AG04449 (cell line): ENCODE measurements at regions not wholly inside any gene's neighbourhood (a gene's known extent, or its start where the extent isn't known, plus 50 kb on each side); places are given as distances from the start of the nearest gene placed in this dataset.

Experiments used
- CTCF ChIA-PET: fragments of 350-600 bp; formaldehyde crosslinking; extraction: SDS; loops from one replicate; lab custom pipeline; 2021; ENCODE audit warnings: antibody characterized with exemption; lab: Yijun Ruan, JAX
- POLR2A ChIA-PET: fragments of 400-600, 350-600 bp; formaldehyde crosslinking; extraction: SDS; loops from one replicate; lab custom pipeline; 2020; ENCODE audit warnings: antibody characterized with exemption, inconsistent platforms; lab: Yijun Ruan, JAX
- DNase-seq: peaks from one replicate; pipeline ENCODE4 v3.0.0-alpha.2; 2010; ENCODE audit warnings: low read depth, low spot score
- H3K4me3 ChIP-seq: 2 replicates; pipeline ENCODE4 v1.5.1; 2011; ENCODE audit warnings: low read depth, mild to moderate bottlenecking, control low read depth, low read length
- TF ChIP-seq, protein P1 (sequence below): IDR thresholded peaks from one replicate; pipeline ENCODE4 v1.5.1; 2011; ENCODE audit warnings: mild to moderate bottlenecking, moderate library complexity, low read length, control low read depth, inconsistent platforms; ENCODE audit not compliant: insufficient read depth; ENCODE audit errors: missing control alignments

GRCh38 chr6:168369786-168370185, 50.2 kb upstream of the DACT2 start:
- H3K4me3 ChIP-seq, result no peak overlapping the region
- POLR2A ChIA-PET, result no interaction called here
- no peak for DNase-seq
- CTCF ChIA-PET, result no interaction called here
- TF ChIP-seq, protein P1, sequence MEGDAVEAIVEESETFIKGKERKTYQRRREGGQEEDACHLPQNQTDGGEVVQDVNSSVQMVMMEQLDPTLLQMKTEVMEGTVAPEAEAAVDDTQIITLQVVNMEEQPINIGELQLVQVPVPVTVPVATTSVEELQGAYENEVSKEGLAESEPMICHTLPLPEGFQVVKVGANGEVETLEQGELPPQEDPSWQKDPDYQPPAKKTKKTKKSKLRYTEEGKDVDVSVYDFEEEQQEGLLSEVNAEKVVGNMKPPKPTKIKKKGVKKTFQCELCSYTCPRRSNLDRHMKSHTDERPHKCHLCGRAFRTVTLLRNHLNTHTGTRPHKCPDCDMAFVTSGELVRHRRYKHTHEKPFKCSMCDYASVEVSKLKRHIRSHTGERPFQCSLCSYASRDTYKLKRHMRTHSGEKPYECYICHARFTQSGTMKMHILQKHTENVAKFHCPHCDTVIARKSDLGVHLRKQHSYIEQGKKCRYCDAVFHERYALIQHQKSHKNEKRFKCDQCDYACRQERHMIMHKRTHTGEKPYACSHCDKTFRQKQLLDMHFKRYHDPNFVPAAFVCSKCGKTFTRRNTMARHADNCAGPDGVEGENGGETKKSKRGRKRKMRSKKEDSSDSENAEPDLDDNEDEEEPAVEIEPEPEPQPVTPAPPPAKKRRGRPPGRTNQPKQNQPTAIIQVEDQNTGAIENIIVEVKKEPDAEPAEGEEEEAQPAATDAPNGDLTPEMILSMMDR, result no peak

GRCh38 chr6:168370310-168370991, 50.9 kb upstream of the DACT2 start:
- no peak overlapping the region for H3K4me3 ChIP-seq
- CTCF ChIA-PET, result no interaction called here
- TF ChIP-seq, protein P1, result peak; percentile 7
- POLR2A ChIA-PET, result no interaction called here
- DNase-seq, result no peak

- TF ChIP-seq, protein P1, result no peak
- no peak overlapping the region for H3K4me3 ChIP-seq
- no peak for DNase-seq
- POLR2A ChIA-PET, result no interaction called here
- CTCF ChIA-PET, result no interaction called here
These were observed 51.6 kb upstream of the DACT2 start for GRCh38 chr6:168371185-168371584.

- POLR2A ChIA-PET, result no interaction called here
- CTCF ChIA-PET, result no interaction called here
- TF ChIP-seq, protein P1, result no peak
- no peak for DNase-seq
- H3K4me3 ChIP-seq, result no peak overlapping the region
These were observed 52.0 kb upstream of the DACT2 start for GRCh38 chr6:168371618-168371980.

DNA sequence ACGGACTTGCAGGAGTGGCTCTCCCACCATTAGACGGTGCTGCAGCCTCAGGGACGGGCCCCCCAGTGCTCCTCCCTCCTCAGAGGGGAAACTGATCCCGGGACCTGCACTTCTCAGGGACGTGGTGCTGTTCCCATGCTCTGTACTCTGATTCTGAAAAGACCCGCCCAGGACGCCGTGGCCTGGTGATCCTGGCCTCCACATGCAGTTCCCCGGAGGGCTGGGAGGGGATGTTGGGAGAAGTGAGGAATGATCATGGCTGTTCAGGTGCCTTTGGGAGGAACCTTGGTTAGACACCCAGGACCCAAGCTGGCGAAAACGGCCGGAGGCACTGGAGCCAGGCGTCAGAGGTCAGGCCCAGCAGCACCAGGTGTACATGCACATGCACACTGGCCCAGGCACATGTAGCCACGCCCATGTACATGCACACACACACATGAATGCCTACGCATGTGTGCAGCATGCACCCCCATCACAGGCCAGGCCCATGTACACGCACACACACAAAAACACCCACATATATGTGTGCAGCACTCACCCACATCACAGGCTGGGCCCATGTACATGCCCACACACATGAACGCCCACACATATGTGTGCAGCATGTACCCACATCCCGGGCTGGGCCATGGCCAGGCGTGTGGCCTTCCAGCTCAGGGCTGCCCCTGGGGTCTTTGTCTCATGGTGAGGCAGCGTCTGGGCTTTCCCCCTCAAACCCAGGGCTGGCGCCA, 52.6 kb upstream of the DACT2 start:
- DNase-seq, result no peak
- CTCF ChIA-PET, result no interaction called here
- TF ChIP-seq, protein P1, result no peak
- H3K4me3 ChIP-seq, result no peak overlapping the region
- POLR2A ChIA-PET, result no interaction called here

- TF ChIP-seq, protein P1, result no peak
- no peak for DNase-seq
- H3K4me3 ChIP-seq, result no peak overlapping the region
- POLR2A ChIA-PET, result no interaction called here
- CTCF ChIA-PET, result no interaction called here
These were observed 53.3 kb upstream of the DACT2 start for GRCh38 chr6:168372889-168373288.
